SKM-1 (cell line): ENCODE measurements at regions not wholly inside any gene's neighbourhood (a gene's known extent, or its start where the extent isn't known, plus 50 kb on each side); places are given as distances from the start of the nearest gene placed in this dataset.
"Not testable (repeated sequence)": the region's sequence is repeated elsewhere in the genome, so short reads cannot be mapped to it uniquely, and the experiment has no call there.

Experiments
- DNase-seq: peaks from one replicate; lab custom pipeline; 2025; ENCODE audit not compliant: unreplicated experiment; lab: John Stamatoyannopoulos, UW

GRCh38 chr4:30869387-30869786 lies 149.2 kb downstream of the PCDH7 start:
- DNase-seq: not testable (repeated sequence)

DNA sequence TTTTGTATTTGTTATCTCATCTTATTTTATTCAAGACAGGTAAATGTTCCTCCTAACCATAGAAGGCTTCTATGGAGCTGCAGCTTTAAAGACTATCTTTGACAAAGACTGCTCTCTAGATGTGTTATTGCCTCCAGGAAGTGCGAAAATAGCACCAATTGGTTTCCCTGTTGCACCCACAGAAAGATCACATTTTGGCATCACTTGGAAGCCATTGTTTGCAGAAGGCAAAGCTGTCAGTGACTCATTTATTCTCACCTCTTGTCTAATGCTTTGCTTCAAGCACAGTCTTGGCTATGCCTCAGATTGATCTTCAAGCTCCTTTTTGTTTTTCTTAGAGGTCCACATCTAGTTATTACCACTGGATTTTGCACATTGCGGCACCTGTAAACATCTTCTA lies 150.3 kb downstream of the PCDH7 start:
- DNase-seq: no peak

DNA sequence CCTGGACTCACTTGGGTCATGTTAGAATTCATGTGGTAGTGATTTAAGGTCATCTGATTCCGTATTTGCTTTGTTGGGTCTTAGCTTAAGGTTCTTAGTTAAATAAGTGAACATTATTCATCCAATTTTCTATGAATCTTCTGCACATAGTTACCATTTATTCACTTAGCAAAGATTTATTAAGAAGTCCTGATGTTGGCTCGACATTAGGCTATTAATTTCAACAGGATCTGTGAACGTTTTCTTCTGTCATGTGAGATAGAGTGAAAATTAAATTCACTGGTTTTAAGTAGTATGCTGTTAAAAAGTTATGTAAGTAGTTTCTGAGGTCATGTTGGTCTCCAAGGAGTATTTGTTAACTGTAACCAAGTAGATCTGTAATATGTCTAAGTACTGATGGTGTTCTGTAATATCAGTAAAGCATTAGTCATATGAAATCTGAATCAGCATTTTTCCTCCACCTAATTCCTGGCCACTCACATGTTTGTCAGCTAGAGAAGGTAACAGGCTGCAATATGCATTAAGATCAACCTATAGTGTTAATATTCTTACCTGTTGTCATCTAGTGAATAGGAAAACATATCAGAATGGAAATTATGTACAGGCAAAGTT lies 155.6 kb downstream of the PCDH7 start:
- no peak for DNase-seq

DNA sequence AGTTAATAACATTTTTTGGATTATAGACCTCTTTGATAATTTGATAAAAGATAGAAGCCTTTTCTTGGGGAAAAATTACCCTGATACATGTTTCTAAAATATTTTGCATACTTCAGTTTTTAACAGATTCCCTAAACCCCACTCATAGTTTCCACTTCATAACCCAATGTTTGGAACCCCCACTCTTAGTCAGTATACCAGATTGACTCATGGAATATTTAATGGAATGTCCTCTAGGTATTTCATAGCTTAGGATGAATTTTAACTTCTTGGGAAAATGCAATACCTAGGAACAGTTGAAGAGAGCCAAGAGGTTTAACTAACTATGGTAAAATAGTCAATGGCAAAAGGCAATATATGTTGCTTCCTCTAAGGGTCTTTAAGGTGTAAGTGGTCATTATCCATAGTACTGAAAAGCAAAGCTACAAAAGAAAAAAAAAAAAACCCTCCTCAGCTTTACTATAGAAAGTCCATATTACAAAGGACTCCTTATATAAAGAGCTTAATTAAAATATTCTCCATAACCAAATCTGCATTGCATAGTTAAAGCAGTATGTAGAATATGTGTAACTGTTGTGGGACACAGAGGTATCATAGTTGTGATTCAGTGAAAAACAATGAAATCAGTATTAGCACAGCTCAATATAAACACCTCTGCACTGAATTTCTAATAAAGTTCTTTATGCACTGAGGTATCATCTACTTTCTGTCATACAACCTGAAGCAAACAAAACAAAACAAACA lies 159.9 kb downstream of the PCDH7 start:
- no peak for DNase-seq

- no peak for DNase-seq
Observed at GRCh38 chr4:30881985-30882384, 161.8 kb downstream of the PCDH7 start.

DNA sequence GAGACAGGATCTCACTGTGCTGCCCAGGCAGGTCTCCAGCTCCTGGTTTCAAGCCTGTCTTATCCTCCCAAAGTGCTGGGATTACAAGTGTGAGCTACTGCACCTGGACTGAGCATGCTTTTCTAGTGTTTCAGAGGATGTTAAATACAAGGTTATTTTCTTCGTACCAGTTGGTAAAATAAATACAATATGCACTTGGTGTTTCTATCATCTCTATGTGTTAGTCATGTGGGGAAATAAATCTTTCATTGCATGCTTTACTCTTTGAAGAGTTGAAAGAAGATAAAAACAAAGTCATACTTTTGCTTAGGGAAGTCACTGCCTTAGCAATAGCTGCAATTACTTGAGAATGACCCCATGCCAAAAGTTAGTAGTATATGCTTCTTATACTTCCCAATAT lies 162.3 kb downstream of the PCDH7 start:
- DNase-seq: no peak

DNA sequence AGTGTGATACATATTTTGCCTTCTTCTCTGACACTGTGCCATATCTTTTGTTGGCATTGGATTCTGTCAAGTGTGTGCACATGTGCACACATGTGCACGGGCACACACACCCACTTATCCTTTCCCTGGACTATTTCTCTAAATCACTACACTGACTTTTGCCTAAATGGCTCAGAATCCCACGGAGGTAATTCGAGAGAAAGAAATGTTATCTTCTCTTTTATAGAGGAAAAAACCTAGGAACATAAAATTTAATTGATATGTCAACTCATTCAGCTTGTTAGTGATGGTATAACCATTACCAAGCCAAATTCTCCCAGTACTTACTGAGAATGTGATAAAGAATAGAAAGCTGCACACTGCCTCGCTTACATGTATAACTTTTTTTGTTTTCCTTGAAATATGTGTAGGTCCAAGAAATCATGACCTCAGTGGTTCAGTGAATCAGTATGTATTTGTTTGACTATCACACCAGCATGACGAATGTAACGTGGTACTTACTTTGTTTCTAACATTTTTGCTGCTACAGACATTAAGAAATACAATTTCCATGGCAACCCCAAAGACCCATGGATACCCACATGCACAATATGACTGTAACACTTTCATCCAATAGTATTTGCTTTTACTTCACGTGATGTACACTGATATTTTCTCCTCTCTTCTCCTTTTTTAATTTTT lies 163.0 kb downstream of the PCDH7 start:
- no peak for DNase-seq

GRCh38 chr4:30901461-30902451 lies 181.6 kb downstream of the PCDH7 start:
- DNase-seq: no peak

- no peak for DNase-seq
Observed at GRCh38 chr4:30903502-30904214, 183.5 kb downstream of the PCDH7 start.

GRCh38 chr4:30904215-30904555 lies 184.0 kb downstream of the PCDH7 start:
- DNase-seq: no peak

DNA sequence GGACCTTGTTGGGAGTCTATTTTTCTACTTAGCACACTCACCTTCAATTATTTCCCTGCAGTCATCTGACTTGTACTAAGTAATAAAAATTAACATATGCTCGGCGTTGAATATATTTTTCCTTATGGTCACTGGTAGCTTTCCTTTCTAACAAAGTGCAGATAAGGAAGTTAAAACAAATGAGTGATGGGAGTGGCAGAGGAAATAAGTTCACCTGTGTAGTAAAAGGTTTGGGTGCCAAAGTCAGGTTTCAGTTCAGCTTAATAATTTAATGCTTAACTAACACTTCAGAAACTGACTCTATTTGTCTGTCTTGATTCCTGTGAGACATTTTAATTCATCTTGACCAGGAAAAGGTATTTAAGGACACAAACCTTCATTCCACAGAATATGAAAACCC lies 184.4 kb downstream of the PCDH7 start:
- DNase-seq: no peak

DNA sequence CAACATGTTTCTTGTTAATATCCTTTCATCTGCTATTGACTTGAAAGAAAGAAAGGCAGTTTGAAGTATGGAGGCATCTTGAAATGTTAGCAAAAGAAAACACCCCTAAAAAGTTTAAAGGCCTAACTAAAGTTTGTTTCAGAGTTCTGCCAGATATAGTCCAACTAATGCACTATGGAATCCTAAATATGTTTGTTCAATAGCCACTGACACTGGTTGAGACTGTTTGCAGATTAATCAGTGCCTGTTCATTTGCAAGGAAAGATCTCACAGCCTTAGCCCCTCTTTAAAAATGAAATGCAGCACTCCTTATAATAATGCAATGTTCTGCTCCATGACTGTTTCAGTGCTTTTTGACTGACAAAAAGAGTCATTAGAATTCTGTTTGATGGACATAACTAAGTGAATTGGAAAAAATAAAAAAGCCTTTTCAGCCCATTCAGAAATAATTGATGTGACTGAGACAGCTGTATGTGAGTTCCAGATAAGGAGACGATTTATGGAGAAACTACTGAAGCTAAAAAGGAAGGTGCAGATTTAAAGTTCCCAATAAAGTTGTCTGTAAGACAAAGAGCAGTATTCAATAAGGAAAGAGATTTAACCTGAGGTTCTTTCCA lies 192.0 kb downstream of the PCDH7 start:
- DNase-seq: no peak

GRCh38 chr4:30916337-30917274 lies 196.4 kb downstream of the PCDH7 start:
- no peak for DNase-seq

DNA sequence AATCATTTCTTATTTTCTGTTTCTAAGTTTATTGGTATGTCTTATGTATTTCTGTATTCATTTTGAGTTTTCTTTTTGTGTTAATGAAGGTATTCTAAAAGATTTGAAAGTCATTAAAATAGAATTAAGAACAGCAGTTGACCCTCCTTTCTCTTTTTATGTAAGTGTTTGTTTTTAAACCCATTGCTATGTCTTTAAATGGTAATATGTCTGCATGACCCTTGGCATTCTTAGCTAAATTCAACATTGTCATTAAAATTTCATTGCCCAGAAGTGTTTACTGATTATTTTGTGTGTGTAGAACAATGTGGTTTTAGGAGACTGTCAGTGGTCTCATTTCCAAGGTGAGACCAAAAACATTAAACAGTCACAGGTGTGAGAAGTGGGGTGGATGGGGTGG lies 197.8 kb downstream of the PCDH7 start:
- no peak for DNase-seq

GRCh38 chr4:30919458-30919857 lies 199.3 kb downstream of the PCDH7 start:
- DNase-seq: no peak

- no peak for DNase-seq
Observed at GRCh38 chr4:30920043-30920442, 199.9 kb downstream of the PCDH7 start.

- DNase-seq: no peak
Observed at GRCh38 chr4:30922625-30923024, 202.5 kb downstream of the PCDH7 start.

GRCh38 chr4:30924495-30924894 lies 204.3 kb downstream of the PCDH7 start:
- DNase-seq: no peak

GRCh38 chr4:30929649-30930048 lies 209.5 kb downstream of the PCDH7 start:
- DNase-seq: no peak
